ENCODE measurements at regions not wholly inside any gene's neighbourhood (a gene's known extent, or its start where the extent isn't known, plus 50 kb on each side); places are given as distances from the start of the nearest gene placed in this dataset.

GRCh38 chr13:95385798-95386197 is 84.5 kb upstream of the ABCC4 start:
- TF ChIP-seq CTCF (IDR thresholded peaks at IDR 0.05; ENCODE audit: low read depth, low read length, missing input control) (no peak), FOXA1 (IDR thresholded peaks at IDR 0.05) (no peak), EGR1 (IDR thresholded peaks at IDR 0.05; ENCODE audit: low read depth in 2 of 2) (no peak), GABPA (IDR thresholded peaks at IDR 0.05 in 1 of 2, conservative IDR thresholded peaks at IDR 0.05 in 1 of 2) (no peak), YY1 (IDR thresholded peaks at IDR 0.05) (no peak), TAF1 (conservative IDR thresholded peaks at IDR 0.05) (no peak), RAD21 (IDR thresholded peaks at IDR 0.05) (no peak), SP1 (IDR thresholded peaks at IDR 0.05) (no peak)
- TF ChIP-seq, protein P1, sequence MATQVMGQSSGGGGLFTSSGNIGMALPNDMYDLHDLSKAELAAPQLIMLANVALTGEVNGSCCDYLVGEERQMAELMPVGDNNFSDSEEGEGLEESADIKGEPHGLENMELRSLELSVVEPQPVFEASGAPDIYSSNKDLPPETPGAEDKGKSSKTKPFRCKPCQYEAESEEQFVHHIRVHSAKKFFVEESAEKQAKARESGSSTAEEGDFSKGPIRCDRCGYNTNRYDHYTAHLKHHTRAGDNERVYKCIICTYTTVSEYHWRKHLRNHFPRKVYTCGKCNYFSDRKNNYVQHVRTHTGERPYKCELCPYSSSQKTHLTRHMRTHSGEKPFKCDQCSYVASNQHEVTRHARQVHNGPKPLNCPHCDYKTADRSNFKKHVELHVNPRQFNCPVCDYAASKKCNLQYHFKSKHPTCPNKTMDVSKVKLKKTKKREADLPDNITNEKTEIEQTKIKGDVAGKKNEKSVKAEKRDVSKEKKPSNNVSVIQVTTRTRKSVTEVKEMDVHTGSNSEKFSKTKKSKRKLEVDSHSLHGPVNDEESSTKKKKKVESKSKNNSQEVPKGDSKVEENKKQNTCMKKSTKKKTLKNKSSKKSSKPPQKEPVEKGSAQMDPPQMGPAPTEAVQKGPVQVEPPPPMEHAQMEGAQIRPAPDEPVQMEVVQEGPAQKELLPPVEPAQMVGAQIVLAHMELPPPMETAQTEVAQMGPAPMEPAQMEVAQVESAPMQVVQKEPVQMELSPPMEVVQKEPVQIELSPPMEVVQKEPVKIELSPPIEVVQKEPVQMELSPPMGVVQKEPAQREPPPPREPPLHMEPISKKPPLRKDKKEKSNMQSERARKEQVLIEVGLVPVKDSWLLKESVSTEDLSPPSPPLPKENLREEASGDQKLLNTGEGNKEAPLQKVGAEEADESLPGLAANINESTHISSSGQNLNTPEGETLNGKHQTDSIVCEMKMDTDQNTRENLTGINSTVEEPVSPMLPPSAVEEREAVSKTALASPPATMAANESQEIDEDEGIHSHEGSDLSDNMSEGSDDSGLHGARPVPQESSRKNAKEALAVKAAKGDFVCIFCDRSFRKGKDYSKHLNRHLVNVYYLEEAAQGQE (IDR thresholded peaks at IDR 0.05) = no peak

Data from liver (tissue), 3 donors.